SU-DHL-6 (cell line): ENCODE measurements at regions not wholly inside any gene's neighbourhood (a gene's known extent, or its start where the extent isn't known, plus 50 kb on each side); places are given as distances from the start of the nearest gene placed in this dataset.
"Not testable (repeated sequence)": the region's sequence is repeated elsewhere in the genome, so short reads cannot be mapped to it uniquely, and the experiment has no call there.

Experiments used
- H2AFZ ChIP-seq: fragments of 200-600 bp; sonication (generic); 2 replicates; pipeline ENCODE4 v1.6.1; 2014; ENCODE audit warnings: low read depth, mild to moderate bottlenecking, moderate library complexity, mixed read lengths, antibody characterized with exemption, low read length; ENCODE audit not compliant: severe bottlenecking
- H3F3A ChIP-seq: fragments of 200-600 bp; shearing (Covaris generic); 2 replicates; pipeline ENCODE4 v1.6.0; 2016; ENCODE audit warnings: antibody characterized with exemption, mild to moderate bottlenecking; ENCODE audit not compliant: insufficient read depth
- H3K27ac ChIP-seq: fragments of 200-600 bp; sonication (generic); 2 replicates; pipeline ENCODE4 v1.5.1; 2016; ENCODE audit warnings: low read depth, mild to moderate bottlenecking, low read length, moderate library complexity, mixed read lengths
- H3K27me3 ChIP-seq: fragments of 200-600 bp; sonication (generic), shearing (Covaris generic); 2 replicates; pipeline ENCODE4 v1.6.0; 2014; ENCODE audit warnings: mild to moderate bottlenecking, low read length
- H3K36me3 ChIP-seq: fragments of 200-600 bp; sonication (generic); 2 replicates; pipeline ENCODE4 v1.6.1; 2014; ENCODE audit warnings: mild to moderate bottlenecking, low read length, mixed read lengths
- H3K4me2 ChIP-seq: fragments of 300-600, 200-600 bp; shearing (Covaris generic), sonication (generic); 2 replicates; pipeline ENCODE4 v1.6.0; 2014; ENCODE audit warnings: low read length, low read depth, mild to moderate bottlenecking; ENCODE audit not compliant: poor library complexity, severe bottlenecking
- H3K4me3 ChIP-seq: fragments of 200-600 bp; sonication (generic); 2 replicates; pipeline ENCODE4 v1.5.1; 2014; ENCODE audit warnings: antibody characterized with exemption, low read length, mild to moderate bottlenecking, mixed read lengths; ENCODE audit not compliant: insufficient read depth, poor library complexity, severe bottlenecking
- H3K79me2 ChIP-seq: fragments of 200-600 bp; sonication (generic); 2 replicates; pipeline ENCODE4 v1.6.1; 2014; ENCODE audit warnings: mild to moderate bottlenecking, low read length, moderate library complexity; ENCODE audit not compliant: insufficient read depth
- H3K9ac ChIP-seq: fragments of 200-600 bp; sonication (generic); 2 replicates; pipeline ENCODE4 v1.7.0; 2014; ENCODE audit warnings: mild to moderate bottlenecking, low read length
- H3K9me2 ChIP-seq: fragments of 200-600 bp; sonication (generic); replicated peaks from 2 replicates; pipeline ENCODE4 v1.6.1; 2014; ENCODE audit warnings: low read length; ENCODE audit not compliant: insufficient read depth
- H3K9me3 ChIP-seq: fragments of 200-600 bp; sonication (generic); 2 replicates; pipeline ENCODE4 v1.6.1; 2014; ENCODE audit warnings: low read length, mixed read lengths; ENCODE audit not compliant: insufficient read depth
- H4K20me1 ChIP-seq: fragments of 200-600 bp; sonication (generic); 2 replicates; pipeline ENCODE4 v1.6.1; 2014; ENCODE audit warnings: low read depth, mild to moderate bottlenecking, antibody characterized with exemption, low read length, moderate library complexity, mixed read lengths
- CTCF ChIP-seq: fragments of 200-600 bp; sonication (generic); IDR thresholded peaks from one replicate; pipeline ENCODE4 v1.5.1; 2017; ENCODE audit warnings: antibody characterized with exemption, mild to moderate bottlenecking, low read length, moderate library complexity; ENCODE audit not compliant: insufficient read depth, poor library complexity, severe bottlenecking
- EZH2phosphoT487 ChIP-seq: fragments of 200-600 bp; sonication (generic), shearing (Covaris generic); conservative IDR thresholded peaks from 2 replicates; pipeline ENCODE4 v1.6.1; 2018; ENCODE audit warnings: mild to moderate bottlenecking, antibody characterized with exemption, low read length, moderate library complexity, mixed read lengths

- TF ChIP-seq CTCF = no peak
- no peak for TF ChIP-seq EZH2phosphoT487
- Histone ChIP-seq H3K9ac (no peak overlapping the region), H3K4me2 (no peak overlapping the region), H3K9me3 (no peaks in the 10 kb centered on the region), H2AFZ (no peak overlapping the region), H3K36me3 (no peaks in the 10 kb centered on the region), H3F3A (no peaks in the 10 kb centered on the region), H3K4me3 (no peak overlapping the region), H3K27ac (no peak overlapping the region), H3K79me2 (no peaks in the 10 kb centered on the region), H4K20me1 (no peaks in the 10 kb centered on the region), H3K9me2 (no peaks in the 10 kb centered on the region), H3K27me3 (no peaks in the 10 kb centered on the region)
Observed at GRCh38 chr10:130715686-130716670, 579.8 kb downstream of the GLRX3 start.

GRCh38 chr10:130717083-130717482 is 580.9 kb downstream of the GLRX3 start:
- H3K27ac ChIP-seq = no peak overlapping the region
- no peaks in the 10 kb centered on the region for H3F3A ChIP-seq
- H2AFZ ChIP-seq = no peak overlapping the region
- no peaks in the 10 kb centered on the region for H3K79me2 ChIP-seq
- no peaks in the 10 kb centered on the region for H3K27me3 ChIP-seq
- H3K4me3 ChIP-seq = no peak overlapping the region
- H3K4me2 ChIP-seq = no peak overlapping the region
- TF ChIP-seq CTCF = no peak
- TF ChIP-seq EZH2phosphoT487 = no peak
- H3K9me2 ChIP-seq = no peaks in the 10 kb centered on the region
- no peaks in the 10 kb centered on the region for H3K9me3 ChIP-seq
- H3K9ac ChIP-seq = no peak overlapping the region
- H4K20me1 ChIP-seq = no peaks in the 10 kb centered on the region
- H3K36me3 ChIP-seq = no peaks in the 10 kb centered on the region

GRCh38 chr10:130718744-130719447 is 582.7 kb downstream of the GLRX3 start:
- H3K79me2 ChIP-seq, H3K27me3 ChIP-seq, H3K9me3 ChIP-seq, H3K4me3 ChIP-seq, H3F3A ChIP-seq, H2AFZ ChIP-seq, H3K9me2 ChIP-seq, H4K20me1 ChIP-seq, H3K4me2 ChIP-seq, H3K36me3 ChIP-seq, H3K9ac ChIP-seq, H3K27ac ChIP-seq: not testable (repeated sequence)

- H3K27ac ChIP-seq = no peak overlapping the region
- no peaks in the 10 kb centered on the region for H3K27me3 ChIP-seq
- H3K4me2 ChIP-seq = no peak overlapping the region
- TF ChIP-seq CTCF = no peak
- no peak for TF ChIP-seq EZH2phosphoT487
- H3F3A ChIP-seq = no peaks in the 10 kb centered on the region
- H3K9me2 ChIP-seq = no peaks in the 10 kb centered on the region
- H3K79me2 ChIP-seq = no peaks in the 10 kb centered on the region
- no peak overlapping the region for H3K4me3 ChIP-seq
- H3K9me3 ChIP-seq = no peaks in the 10 kb centered on the region
- H3K36me3 ChIP-seq = no peaks in the 10 kb centered on the region
- no peaks in the 10 kb centered on the region for H4K20me1 ChIP-seq
- H3K9ac ChIP-seq = no peak overlapping the region
- H2AFZ ChIP-seq = no peak overlapping the region
Observed at GRCh38 chr10:130719448-130719752, 583.2 kb downstream of the GLRX3 start.
